SK-N-SH (cell line): ENCODE measurements at regions not wholly inside any gene's neighbourhood (a gene's known extent, or its start where the extent isn't known, plus 50 kb on each side); places are given as distances from the start of the nearest gene placed in this dataset.

ENCODE experiments used
- CTCF ChIA-PET: fragments of 300-600, 350-600 bp; formaldehyde crosslinking; extraction: SDS; loops from one replicate; lab custom pipeline; 2021; lab: Yijun Ruan, JAX
- POLR2A ChIA-PET: fragments of 350-600 bp; sonication (Branson Sonifier 250); formaldehyde crosslinking; extraction: SDS; loops from one replicate; lab custom pipeline; 2020; ENCODE audit warnings: antibody characterized with exemption, inconsistent platforms; lab: Yijun Ruan, JAX
- DNase-seq: peaks from one replicate; pipeline ENCODE4 v3.0.0; 2012
- H2AFZ ChIP-seq: fragments of 200-600 bp; sonication (generic); 2 replicates; pipeline ENCODE4 v1.8.1; 2016; ENCODE audit warnings: antibody characterized with exemption, mild to moderate bottlenecking, low read depth
- H3F3A ChIP-seq: fragments of 200-600 bp; sonication (generic); replicated peaks from 2 replicates; pipeline ENCODE3; 2016; ENCODE audit warnings: antibody characterized with exemption, mild to moderate bottlenecking; ENCODE audit not compliant: insufficient read depth
- H3K27ac ChIP-seq, 2 experiments: fragments of 200-500 bp in 1 of 2; fragments of 200-600 bp in 1 of 2; sonication (Bioruptor generic) in 1 of 2; sonication (generic), shearing (Covaris generic) in 1 of 2; 2 replicates each; pipeline versions ENCODE4 v1.5.1 to v1.6.1; 2014 to 2016; ENCODE audit warnings: low read depth in 2 of 2, inconsistent platforms in 1 of 2, low read length in 1 of 2, mild to moderate bottlenecking in 1 of 2, mixed read lengths in 1 of 2
- H3K27me3 ChIP-seq: fragments of 200-600 bp; sonication (generic), shearing (Covaris generic); 2 replicates; pipeline ENCODE4 v1.6.1; 2016; ENCODE audit warnings: mixed run types; ENCODE audit not compliant: insufficient read depth
- H3K36me3 ChIP-seq, 2 experiments: fragments of 200-500 bp in 1 of 2; fragments of 200-600 bp in 1 of 2; sonication (Bioruptor generic) in 1 of 2; sonication (generic) in 1 of 2; replicated peaks in 1 of 2; 2 replicates each; pipeline versions ENCODE3 to v1.5.1; 2014 to 2016; ENCODE audit warnings: low read length in 1 of 2, mild to moderate bottlenecking in 1 of 2; ENCODE audit not compliant: insufficient read depth in 2 of 2, control insufficient read depth in 1 of 2
- H3K4me1 ChIP-seq, 2 experiments: fragments of 200-500 bp in 1 of 2; fragments of 200-600 bp in 1 of 2; sonication (Bioruptor generic) in 1 of 2; sonication (generic), shearing (Covaris generic) in 1 of 2; 2 replicates each; pipeline versions ENCODE4 v1.5.1 to v1.6.1; 2014 to 2016; ENCODE audit warnings: low read depth in 1 of 2, low read length in 1 of 2, mixed run types in 1 of 2; ENCODE audit not compliant: insufficient read depth in 2 of 2, control insufficient read depth in 1 of 2
- H3K4me2 ChIP-seq: fragments of 200-600 bp; sonication (generic), shearing (Covaris generic); 2 replicates; pipeline ENCODE4 v1.6.1; 2017; ENCODE audit warnings: mixed run types
- H3K4me3 ChIP-seq, 2 experiments: fragments of 200-500 bp in 1 of 2; fragments of 200-600 bp in 1 of 2; sonication (Bioruptor generic) in 1 of 2; sonication (generic), shearing (Covaris generic) in 1 of 2; 2 replicates each; pipeline versions ENCODE4 v1.5.1 to v1.8.1; 2014 to 2016; ENCODE audit warnings: low read depth in 2 of 2, inconsistent platforms in 1 of 2, low read length in 1 of 2, mild to moderate bottlenecking in 1 of 2, mixed read lengths in 1 of 2, moderate library complexity in 1 of 2
- H3K79me2 ChIP-seq: fragments of 200-600 bp; sonication (generic); 2 replicates; pipeline ENCODE4 v1.8.1; 2017; ENCODE audit warnings: mild to moderate bottlenecking; ENCODE audit not compliant: insufficient read depth
- H3K9ac ChIP-seq: fragments of 200-600 bp; sonication (generic); 2 replicates; pipeline ENCODE4 v1.6.1; 2017; ENCODE audit warnings: mixed run types
- H3K9me2 ChIP-seq: fragments of 200-600 bp; sonication (generic); 2 replicates; pipeline ENCODE4 v1.6.1; 2017; ENCODE audit warnings: mixed run types
- H3K9me3 ChIP-seq: fragments of 200-600 bp; sonication (generic); 2 replicates; pipeline ENCODE4 v1.6.1; 2017; ENCODE audit warnings: mixed run types, mild to moderate bottlenecking, moderate library complexity
- H4K20me1 ChIP-seq: fragments of 200-600 bp; sonication (generic); 2 replicates; pipeline ENCODE4 v1.6.1; 2017; ENCODE audit warnings: mild to moderate bottlenecking, mixed run types; ENCODE audit not compliant: insufficient read depth
- EP300 ChIP-seq, 2 experiments: IDR thresholded peaks; 2 replicates each; pipeline versions ENCODE4 v1.4.0 to v1.6.1; 2012; ENCODE audit warnings: borderline replicate concordance in 1 of 2, low read depth in 1 of 2, low read length in 1 of 2
- GATA2 ChIP-seq: sonication (generic); formaldehyde crosslinking; IDR thresholded peaks from 2 replicates; pipeline ENCODE4 v1.5.0; 2020; ENCODE audit warnings: mild to moderate bottlenecking, missing genetic modification reagents
- JUND ChIP-seq: IDR thresholded peaks from 2 replicates; pipeline ENCODE4 v1.4.0; 2012
- NFIC ChIP-seq: IDR thresholded peaks from 2 replicates; pipeline ENCODE4 v1.4.0; 2012; ENCODE audit warnings: borderline replicate concordance
- PBX3 ChIP-seq: IDR thresholded peaks from 2 replicates; pipeline ENCODE4; 2012
- RFX5 ChIP-seq: IDR thresholded peaks from 2 replicates; pipeline ENCODE4 v1.6.1; 2012; ENCODE audit warnings: mild to moderate bottlenecking, improper control_type of control experiment, low read length
- TCF12 ChIP-seq: IDR thresholded peaks from 2 replicates; pipeline ENCODE4 v1.4.0; 2012
- ZBTB33 ChIP-seq: IDR thresholded peaks from 2 replicates; pipeline ENCODE4 v1.4.0; 2012; ENCODE audit warnings: low read depth, borderline replicate concordance
- WGBS: methylation state at CpG from one replicate; pipeline ENCODE4 v1.1.6; 2017; ENCODE audit warnings: low lambda C conversion rate; 5-methylcytosine and 5-hydroxymethylcytosine counted together

GRCh38 chr2:204228169-204228886 lies 291.8 kb downstream of the ICOS start:
- 37% methylated on average over 8 of the region's 8 CpGs for WGBS
- Histone ChIP-seq H3K79me2 (no peaks in the 10 kb centered on the region), H2AFZ (no peak overlapping the region), H3K4me1 (peaks cover 0 to 18% of the 10 kb centered on the region in 2 experiments; a peak in 2 of 4 replicates), H3K36me3 (no peaks in the 10 kb centered on the region), H3K9me2 (no peaks in the 10 kb centered on the region), H3K27ac (peak overlapping the region in 1 of 2 experiments; percentile 90; a peak in 2 of 4 replicates), H4K20me1 (no peaks in the 10 kb centered on the region), H3K4me3 (no peak overlapping the region), H3K9me3 (no peaks in the 10 kb centered on the region), H3K9ac (no peak overlapping the region), H3K4me2 (no peak overlapping the region), H3F3A (no peaks in the 10 kb centered on the region), H3K27me3 (no peaks in the 10 kb centered on the region)
- TF ChIP-seq ZBTB33 (no peak), EP300 (IDR thresholded peaks at IDR 0.05; ENCODE audit: borderline replicate concordance in 1 of 2, low read depth in 1 of 2, low read length in 1 of 2) (peak in 1 of 2 experiments; percentile 37; a peak in 1 of 4 replicates), TCF12 (no peak), RFX5 (no peak), GATA2 (CRISPR knock-in tag) (peak; percentile 48; the same call in 1 of the 2 replicates), NFIC (no peak), PBX3 (no peak)
- DNase-seq, result peak; percentile 47
- ChIA-PET CTCF (interaction anchor here (0.7 to 2.7 kb wide), 5 partner anchors 17 to 83 kb away, joined by 3 to 13 read pairs (median 5); no protein-coding TSS in a partner anchor), POLR2A (interaction anchor here (0.7 to 1.0 kb wide), 3 partner anchors 33 to 52 kb away, joined by 4 to 5 read pairs (median 4); no protein-coding TSS in a partner anchor)

- Histone ChIP-seq H3K9ac (no peak overlapping the region), H4K20me1 (no peaks in the 10 kb centered on the region), H3K4me3 (no peak overlapping the region), H3K79me2 (no peaks in the 10 kb centered on the region), H3K27ac (peak overlapping the region in 1 of 2 experiments; percentile 79; a peak in 2 of 4 replicates), H2AFZ (no peak overlapping the region), H3K4me2 (no peak overlapping the region), H3K27me3 (no peaks in the 10 kb centered on the region), H3K4me1 (peaks cover 0 to 16% of the 10 kb centered on the region in 2 experiments; a peak in 2 of 4 replicates)
- 46% methylated on average over 3 of the region's 3 CpGs for WGBS
- CTCF ChIA-PET, result interaction anchor here (1.2 kb wide), 1 partner anchor 24 kb away, joined by 3 read pairs; no protein-coding TSS in a partner anchor
- POLR2A ChIA-PET, result no interaction called here
- peak in 1 of 2 experiments; percentile 74; a peak in 2 of 4 replicates for TF ChIP-seq EP300 (IDR thresholded peaks at IDR 0.05; ENCODE audit: borderline replicate concordance in 1 of 2, low read depth in 1 of 2, low read length in 1 of 2)
- TF ChIP-seq JUND, result no peak
- TF ChIP-seq, all 33 proteins: peak for 1
- H3K9me2 ChIP-seq, result no peaks in the 10 kb centered on the region
- H3K36me3 ChIP-seq, result no peaks in the 10 kb centered on the region
- DNase-seq, result peak; percentile 27
- no peaks in the 10 kb centered on the region for H3K9me3 ChIP-seq
- no peaks in the 10 kb centered on the region for H3F3A ChIP-seq
Observed at GRCh38 chr2:204234248-204234647, 297.7 kb downstream of the ICOS start.
